ENCODE measurements at regions not wholly inside any gene's neighbourhood (a gene's known extent, or its start where the extent isn't known, plus 50 kb on each side); places are given as distances from the start of the nearest gene placed in this dataset.

DNA sequence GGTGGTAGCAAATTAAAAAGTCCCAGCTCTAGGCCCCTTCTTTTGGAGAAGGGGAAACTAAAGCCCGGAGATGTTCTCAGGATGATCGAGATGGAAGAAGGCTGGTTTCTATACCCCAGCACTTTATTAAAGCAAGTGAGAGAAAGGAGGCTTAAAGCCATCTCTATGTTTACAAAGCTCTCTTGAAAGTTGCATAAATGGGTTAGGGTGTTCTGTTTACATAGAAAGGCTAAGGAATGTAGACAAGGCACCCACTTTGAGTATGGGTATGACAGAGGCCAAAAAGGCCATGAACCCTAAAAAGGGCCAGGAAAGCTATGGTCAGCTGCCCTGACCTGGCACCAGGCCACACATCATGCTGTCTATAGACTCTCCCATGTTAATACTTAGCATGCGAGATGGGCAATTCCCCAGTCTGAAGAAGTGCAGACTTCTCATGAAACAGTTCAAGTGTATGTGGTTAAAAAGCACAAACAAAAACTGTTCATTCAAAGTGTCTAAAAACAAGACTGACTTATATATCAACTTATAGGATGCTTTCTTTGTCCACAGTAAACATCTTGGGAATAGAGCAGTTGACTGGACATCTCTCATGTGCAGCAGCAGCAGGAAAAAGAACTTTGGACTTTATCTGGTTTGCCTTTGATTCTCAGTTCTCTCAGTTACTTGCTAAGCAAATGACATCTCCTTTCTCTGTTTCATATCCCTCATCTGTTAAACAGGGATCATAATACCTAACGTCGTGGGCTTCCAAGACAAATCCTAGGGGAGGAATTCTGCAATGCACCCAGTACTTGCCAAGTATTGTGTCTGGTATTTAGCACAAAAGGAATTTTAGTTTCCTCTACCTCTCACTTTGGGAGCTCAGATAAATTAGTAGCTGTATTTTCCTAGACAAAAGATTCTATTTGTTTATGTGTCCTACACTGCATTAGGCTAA lies 521.6 kb downstream of the PLPP3 start:
- TF ChIP-seq CTCF (IDR thresholded peaks at IDR 0.05) (no peak), POLR2AphosphoS5 (IDR thresholded peaks at IDR 0.05) (no peak)

Measured in prostate gland (tissue), 2 donors.